Astrocyte (in vitro differentiated cells and primary cell): ENCODE measurements at regions not wholly inside any gene's neighbourhood (a gene's known extent, or its start where the extent isn't known, plus 50 kb on each side); places are given as distances from the start of the nearest gene placed in this dataset.

ENCODE experiments used
- EZH2 ChIP-seq: IDR thresholded peaks from 2 replicates; pipeline ENCODE4 v1.6.1; 2012; ENCODE audit warnings: mild to moderate bottlenecking, low read length, inconsistent platforms; ENCODE audit not compliant: insufficient read depth
- TF ChIP-seq, protein P1 (sequence below): IDR thresholded peaks from 2 replicates; pipeline ENCODE4 v1.5.1; 2011; ENCODE audit warnings: low read depth, mild to moderate bottlenecking, inconsistent platforms, low read length, moderate library complexity; ENCODE audit not compliant: insufficient read depth

DNA sequence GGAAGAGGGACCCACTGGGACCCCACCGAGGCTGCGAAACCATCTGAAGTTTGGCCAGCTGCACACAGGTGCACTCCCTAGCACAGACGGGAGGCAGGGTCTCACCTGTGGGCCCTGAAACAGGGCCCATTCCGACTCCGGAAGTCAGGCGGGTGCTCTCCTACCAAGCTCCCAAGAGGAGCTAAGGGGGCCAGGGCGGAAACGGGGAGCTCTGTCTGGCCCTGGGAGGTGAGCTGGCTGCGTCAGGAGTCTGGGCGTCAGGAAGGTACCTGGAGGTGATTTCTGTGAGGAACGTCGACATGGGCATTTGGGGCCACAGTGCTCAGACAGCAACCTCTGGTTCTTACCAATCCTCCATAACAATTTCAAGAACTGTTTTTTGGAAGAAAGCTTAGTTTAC, 411.7 kb downstream of the TCERG1L start:
- TF ChIP-seq, protein P1, sequence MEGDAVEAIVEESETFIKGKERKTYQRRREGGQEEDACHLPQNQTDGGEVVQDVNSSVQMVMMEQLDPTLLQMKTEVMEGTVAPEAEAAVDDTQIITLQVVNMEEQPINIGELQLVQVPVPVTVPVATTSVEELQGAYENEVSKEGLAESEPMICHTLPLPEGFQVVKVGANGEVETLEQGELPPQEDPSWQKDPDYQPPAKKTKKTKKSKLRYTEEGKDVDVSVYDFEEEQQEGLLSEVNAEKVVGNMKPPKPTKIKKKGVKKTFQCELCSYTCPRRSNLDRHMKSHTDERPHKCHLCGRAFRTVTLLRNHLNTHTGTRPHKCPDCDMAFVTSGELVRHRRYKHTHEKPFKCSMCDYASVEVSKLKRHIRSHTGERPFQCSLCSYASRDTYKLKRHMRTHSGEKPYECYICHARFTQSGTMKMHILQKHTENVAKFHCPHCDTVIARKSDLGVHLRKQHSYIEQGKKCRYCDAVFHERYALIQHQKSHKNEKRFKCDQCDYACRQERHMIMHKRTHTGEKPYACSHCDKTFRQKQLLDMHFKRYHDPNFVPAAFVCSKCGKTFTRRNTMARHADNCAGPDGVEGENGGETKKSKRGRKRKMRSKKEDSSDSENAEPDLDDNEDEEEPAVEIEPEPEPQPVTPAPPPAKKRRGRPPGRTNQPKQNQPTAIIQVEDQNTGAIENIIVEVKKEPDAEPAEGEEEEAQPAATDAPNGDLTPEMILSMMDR: no peak
- TF ChIP-seq EZH2: no peak
